ENCODE measurements at regions not wholly inside any gene's neighbourhood (a gene's known extent, or its start where the extent isn't known, plus 50 kb on each side); places are given as distances from the start of the nearest gene placed in this dataset.

GRCh38 chr2:116692988-116693387 is 1121.5 kb upstream of the DDX18 start (continued):
- no peak for TF ChIP-seq REST (IDR thresholded peaks at IDR 0.05; ENCODE audit: unreplicated experiment)

DNA sequence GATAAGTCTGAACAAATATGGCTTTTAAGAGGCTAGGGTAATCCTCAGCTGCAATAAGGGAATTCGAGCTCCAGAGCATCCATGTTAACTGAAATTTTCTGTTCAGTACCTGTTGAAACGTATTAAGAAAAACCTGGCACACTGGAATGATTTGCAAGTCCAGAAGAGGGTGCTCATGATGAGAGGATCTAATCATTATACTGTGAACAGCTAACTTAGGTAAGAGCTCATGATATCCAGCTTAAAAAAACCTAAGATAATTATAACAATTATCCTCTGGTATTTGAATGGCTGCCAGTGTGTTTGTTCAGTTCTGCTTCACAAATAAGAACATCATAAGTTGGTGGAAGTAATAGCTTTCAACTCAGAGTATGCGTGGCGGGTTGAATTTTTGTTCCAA is 1118.3 kb upstream of the DDX18 start:
- H3K27me3 Mint-ChIP-seq (ENCODE audit: insufficient read depth, low read depth, poor library complexity): no peaks in the 10 kb centered on the region
- ATAC-seq (no peak), DNase-seq (ENCODE audit: low spot score) (no peak)
- no peaks in the 10 kb centered on the region for H3K36me3 Mint-ChIP-seq (ENCODE audit: low read depth)
- no peaks in the 10 kb centered on the region for H3K4me1 ChIP-seq (ENCODE audit: insufficient read depth)
- H3K27ac Mint-ChIP-seq: no peak overlapping the region
- no peak overlapping the region for H2AFZ ChIP-seq
- no peaks in the 10 kb centered on the region for H3K36me3 ChIP-seq (ENCODE audit: insufficient read depth)
- H3K27me3 ChIP-seq (ENCODE audit: insufficient read depth): no peaks in the 10 kb centered on the region
- no peaks in the 10 kb centered on the region for H3K9me3 Mint-ChIP-seq
- H3K79me2 ChIP-seq (replicated peaks; ENCODE audit: insufficient read depth): no peaks in the 10 kb centered on the region
- H3K4me1 Mint-ChIP-seq: no peaks in the 10 kb centered on the region
- no peaks in the 10 kb centered on the region for H3K9me2 ChIP-seq (ENCODE audit: insufficient read depth)
- no peak overlapping the region for H3K4me3 Mint-ChIP-seq
- H4K20me1 ChIP-seq (replicated peaks; ENCODE audit: insufficient read depth): no peaks in the 10 kb centered on the region
- H3K4me3 ChIP-seq: no peak overlapping the region
- H3K27ac ChIP-seq (ENCODE audit: low read depth): no peak overlapping the region
- no peaks in the 10 kb centered on the region for H3F3A ChIP-seq (replicated peaks; ENCODE audit: low read depth)
- TF ChIP-seq EZH2 (IDR thresholded peaks at IDR 0.05; ENCODE audit: low read depth, unreplicated experiment) (no peak), NANOG (IDR thresholded peaks at IDR 0.05; ENCODE audit: borderline replicate concordance) (no peak), EZH2phosphoT487 (IDR thresholded peaks at IDR 0.05; ENCODE audit: unreplicated experiment) (no peak), CREB1 (CRISPR knock-in tag; IDR thresholded peaks at IDR 0.05; ENCODE audit: low read depth) (no peak), CTCF (conservative IDR thresholded peaks at IDR 0.05; ENCODE audit: low read depth in 2 of 2) (0 out of 4 replicates have a peak, but pooled peaks of 1 of the 2 experiments have one; percentile 10)
- no peak overlapping the region for H3K4me2 ChIP-seq

- Histone ChIP-seq H3K9me2 (ENCODE audit: insufficient read depth) (no peaks in the 10 kb centered on the region), H3K4me3 (no peak overlapping the region), H4K20me1 (replicated peaks; ENCODE audit: insufficient read depth) (no peaks in the 10 kb centered on the region), H3K27ac (ENCODE audit: low read depth) (no peak overlapping the region), H3F3A (replicated peaks; ENCODE audit: low read depth) (no peaks in the 10 kb centered on the region), H3K79me2 (replicated peaks; ENCODE audit: insufficient read depth) (no peaks in the 10 kb centered on the region), H3K4me1 (ENCODE audit: insufficient read depth) (no peaks in the 10 kb centered on the region), H3K4me2 (no peak overlapping the region), H3K27me3 (ENCODE audit: insufficient read depth) (no peaks in the 10 kb centered on the region), H2AFZ (no peak overlapping the region), H3K36me3 (ENCODE audit: insufficient read depth) (no peaks in the 10 kb centered on the region)
- Mint-ChIP-seq H3K27ac (no peak overlapping the region), H3K4me1 (no peaks in the 10 kb centered on the region), H3K9me3 (no peaks in the 10 kb centered on the region), H3K36me3 (ENCODE audit: low read depth) (no peaks in the 10 kb centered on the region), H3K4me3 (no peak overlapping the region), H3K27me3 (ENCODE audit: insufficient read depth, low read depth, poor library complexity) (no peaks in the 10 kb centered on the region)
- no peak for ATAC-seq
- TF ChIP-seq ZNF331 (CRISPR knock-in tag; IDR thresholded peaks at IDR 0.05; ENCODE audit: low read depth): no peak
- no peak for TF ChIP-seq POLR2AphosphoS5 (IDR thresholded peaks at IDR 0.05; ENCODE audit: low read depth)
- TF ChIP-seq ZNF114 (CRISPR knock-in tag; IDR thresholded peaks at IDR 0.05): no peak
- no peak for TF ChIP-seq ETS1 (IDR thresholded peaks at IDR 0.05)
- DNase-seq (ENCODE audit: low spot score): no peak
These were observed 1117.6 kb upstream of the DDX18 start for GRCh38 chr2:116696903-116697302.
